ENCODE measurements at regions not wholly inside any gene's neighbourhood (a gene's known extent, or its start where the extent isn't known, plus 50 kb on each side); places are given as distances from the start of the nearest gene placed in this dataset.

- H4K20me1 ChIP-seq (replicated peaks; ENCODE audit: insufficient read depth), result no peaks in the 10 kb centered on the region; the same call in 1 of the 2 replicates
- H3K27me3 ChIP-seq (ENCODE audit: insufficient read depth), result no peaks in the 10 kb centered on the region
- ATAC-seq (no peak), DNase-seq (ENCODE audit: low spot score) (no peak)
- no peak overlapping the region for H3K27ac ChIP-seq (ENCODE audit: low read depth)
- Mint-ChIP-seq H3K27ac (no peak overlapping the region), H3K27me3 (ENCODE audit: insufficient read depth, low read depth, poor library complexity) (peaks cover 5% of the 10 kb centered on the region), H3K4me1 (no peaks in the 10 kb centered on the region), H3K9me3 (peaks cover 2% of the 10 kb centered on the region; the same call in 1 of the 3 replicates), H3K4me3 (no peak overlapping the region), H3K36me3 (ENCODE audit: low read depth) (no peaks in the 10 kb centered on the region; the same call in 2 of the 3 replicates)
- H2AFZ ChIP-seq, result no peak overlapping the region
- no peak overlapping the region for H3K4me3 ChIP-seq
- H3F3A ChIP-seq (replicated peaks; ENCODE audit: low read depth), result no peaks in the 10 kb centered on the region
- H3K4me1 ChIP-seq (ENCODE audit: insufficient read depth), result no peaks in the 10 kb centered on the region
- no peaks in the 10 kb centered on the region for H3K36me3 ChIP-seq (ENCODE audit: insufficient read depth)
- TF ChIP-seq REST (IDR thresholded peaks at IDR 0.05; ENCODE audit: unreplicated experiment) (no peak), CREB1 (CRISPR knock-in tag; IDR thresholded peaks at IDR 0.05; ENCODE audit: low read depth) (no peak), EZH2phosphoT487 (IDR thresholded peaks at IDR 0.05; ENCODE audit: unreplicated experiment) (no peak), POLR2AphosphoS5 (IDR thresholded peaks at IDR 0.05; ENCODE audit: low read depth) (no peak), ZNF114 (CRISPR knock-in tag; IDR thresholded peaks at IDR 0.05) (no peak), STAT1 (IDR thresholded peaks at IDR 0.05; ENCODE audit: unreplicated experiment) (no peak), ZNF331 (CRISPR knock-in tag; IDR thresholded peaks at IDR 0.05; ENCODE audit: low read depth) (no peak), EZH2 (IDR thresholded peaks at IDR 0.05; ENCODE audit: low read depth, unreplicated experiment) (no peak), NANOG (IDR thresholded peaks at IDR 0.05; ENCODE audit: borderline replicate concordance) (no peak)
- TF ChIP-seq, protein P1, sequence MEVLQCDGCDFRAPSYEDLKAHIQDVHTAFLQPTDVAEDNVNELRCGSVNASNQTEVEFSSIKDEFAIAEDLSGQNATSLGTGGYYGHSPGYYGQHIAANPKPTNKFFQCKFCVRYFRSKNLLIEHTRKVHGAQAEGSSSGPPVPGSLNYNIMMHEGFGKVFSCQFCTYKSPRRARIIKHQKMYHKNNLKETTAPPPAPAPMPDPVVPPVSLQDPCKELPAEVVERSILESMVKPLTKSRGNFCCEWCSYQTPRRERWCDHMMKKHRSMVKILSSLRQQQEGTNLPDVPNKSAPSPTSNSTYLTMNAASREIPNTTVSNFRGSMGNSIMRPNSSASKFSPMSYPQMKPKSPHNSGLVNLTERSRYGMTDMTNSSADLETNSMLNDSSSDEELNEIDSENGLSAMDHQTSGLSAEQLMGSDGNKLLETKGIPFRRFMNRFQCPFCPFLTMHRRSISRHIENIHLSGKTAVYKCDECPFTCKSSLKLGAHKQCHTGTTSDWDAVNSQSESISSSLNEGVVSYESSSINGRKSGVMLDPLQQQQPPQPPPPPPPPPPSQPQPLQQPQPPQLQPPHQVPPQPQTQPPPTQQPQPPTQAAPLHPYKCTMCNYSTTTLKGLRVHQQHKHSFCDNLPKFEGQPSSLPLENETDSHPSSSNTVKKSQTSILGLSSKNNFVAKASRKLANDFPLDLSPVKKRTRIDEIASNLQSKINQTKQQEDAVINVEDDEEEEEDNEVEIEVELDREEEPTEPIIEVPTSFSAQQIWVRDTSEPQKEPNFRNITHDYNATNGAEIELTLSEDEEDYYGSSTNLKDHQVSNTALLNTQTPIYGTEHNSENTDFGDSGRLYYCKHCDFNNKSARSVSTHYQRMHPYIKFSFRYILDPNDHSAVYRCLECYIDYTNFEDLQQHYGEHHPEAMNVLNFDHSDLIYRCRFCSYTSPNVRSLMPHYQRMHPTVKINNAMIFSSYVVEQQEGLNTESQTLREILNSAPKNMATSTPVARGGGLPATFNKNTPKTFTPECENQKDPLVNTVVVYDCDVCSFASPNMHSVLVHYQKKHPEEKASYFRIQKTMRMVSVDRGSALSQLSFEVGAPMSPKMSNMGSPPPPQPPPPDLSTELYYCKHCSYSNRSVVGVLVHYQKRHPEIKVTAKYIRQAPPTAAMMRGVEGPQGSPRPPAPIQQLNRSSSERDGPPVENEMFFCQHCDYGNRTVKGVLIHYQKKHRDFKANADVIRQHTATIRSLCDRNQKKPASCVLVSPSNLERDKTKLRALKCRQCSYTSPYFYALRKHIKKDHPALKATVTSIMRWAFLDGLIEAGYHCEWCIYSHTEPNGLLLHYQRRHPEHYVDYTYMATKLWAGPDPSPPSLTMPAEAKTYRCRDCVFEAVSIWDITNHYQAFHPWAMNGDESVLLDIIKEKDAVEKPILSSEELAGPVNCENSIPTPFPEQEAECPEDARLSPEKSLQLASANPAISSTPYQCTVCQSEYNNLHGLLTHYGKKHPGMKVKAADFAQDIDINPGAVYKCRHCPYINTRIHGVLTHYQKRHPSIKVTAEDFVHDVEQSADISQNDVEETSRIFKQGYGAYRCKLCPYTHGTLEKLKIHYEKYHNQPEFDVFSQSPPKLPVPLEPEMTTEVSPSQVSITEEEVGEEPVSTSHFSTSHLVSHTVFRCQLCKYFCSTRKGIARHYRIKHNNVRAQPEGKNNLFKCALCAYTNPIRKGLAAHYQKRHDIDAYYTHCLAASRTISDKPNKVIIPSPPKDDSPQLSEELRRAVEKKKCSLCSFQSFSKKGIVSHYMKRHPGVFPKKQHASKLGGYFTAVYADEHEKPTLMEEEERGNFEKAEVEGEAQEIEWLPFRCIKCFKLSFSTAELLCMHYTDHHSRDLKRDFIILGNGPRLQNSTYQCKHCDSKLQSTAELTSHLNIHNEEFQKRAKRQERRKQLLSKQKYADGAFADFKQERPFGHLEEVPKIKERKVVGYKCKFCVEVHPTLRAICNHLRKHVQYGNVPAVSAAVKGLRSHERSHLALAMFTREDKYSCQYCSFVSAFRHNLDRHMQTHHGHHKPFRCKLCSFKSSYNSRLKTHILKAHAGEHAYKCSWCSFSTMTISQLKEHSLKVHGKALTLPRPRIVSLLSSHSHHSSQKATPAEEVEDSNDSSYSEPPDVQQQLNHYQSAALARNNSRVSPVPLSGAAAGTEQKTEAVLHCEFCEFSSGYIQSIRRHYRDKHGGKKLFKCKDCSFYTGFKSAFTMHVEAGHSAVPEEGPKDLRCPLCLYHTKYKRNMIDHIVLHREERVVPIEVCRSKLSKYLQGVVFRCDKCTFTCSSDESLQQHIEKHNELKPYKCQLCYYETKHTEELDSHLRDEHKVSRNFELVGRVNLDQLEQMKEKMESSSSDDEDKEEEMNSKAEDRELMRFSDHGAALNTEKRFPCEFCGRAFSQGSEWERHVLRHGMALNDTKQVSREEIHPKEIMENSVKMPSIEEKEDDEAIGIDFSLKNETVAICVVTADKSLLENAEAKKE (CRISPR knock-in tag; IDR thresholded peaks at IDR 0.05), result no peak
- TF ChIP-seq, protein P2, sequence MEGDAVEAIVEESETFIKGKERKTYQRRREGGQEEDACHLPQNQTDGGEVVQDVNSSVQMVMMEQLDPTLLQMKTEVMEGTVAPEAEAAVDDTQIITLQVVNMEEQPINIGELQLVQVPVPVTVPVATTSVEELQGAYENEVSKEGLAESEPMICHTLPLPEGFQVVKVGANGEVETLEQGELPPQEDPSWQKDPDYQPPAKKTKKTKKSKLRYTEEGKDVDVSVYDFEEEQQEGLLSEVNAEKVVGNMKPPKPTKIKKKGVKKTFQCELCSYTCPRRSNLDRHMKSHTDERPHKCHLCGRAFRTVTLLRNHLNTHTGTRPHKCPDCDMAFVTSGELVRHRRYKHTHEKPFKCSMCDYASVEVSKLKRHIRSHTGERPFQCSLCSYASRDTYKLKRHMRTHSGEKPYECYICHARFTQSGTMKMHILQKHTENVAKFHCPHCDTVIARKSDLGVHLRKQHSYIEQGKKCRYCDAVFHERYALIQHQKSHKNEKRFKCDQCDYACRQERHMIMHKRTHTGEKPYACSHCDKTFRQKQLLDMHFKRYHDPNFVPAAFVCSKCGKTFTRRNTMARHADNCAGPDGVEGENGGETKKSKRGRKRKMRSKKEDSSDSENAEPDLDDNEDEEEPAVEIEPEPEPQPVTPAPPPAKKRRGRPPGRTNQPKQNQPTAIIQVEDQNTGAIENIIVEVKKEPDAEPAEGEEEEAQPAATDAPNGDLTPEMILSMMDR (conservative IDR thresholded peaks at IDR 0.05; ENCODE audit: low read depth in 2 of 2), result no peak
- H3K79me2 ChIP-seq (replicated peaks; ENCODE audit: insufficient read depth), result no peaks in the 10 kb centered on the region
- H3K9me2 ChIP-seq (ENCODE audit: insufficient read depth), result no peaks in the 10 kb centered on the region; the same call in 1 of the 2 replicates
- no peak overlapping the region for H3K4me2 ChIP-seq
Observed at GRCh38 chr15:66905185-66905584, 160.2 kb upstream of the SMAD3 start.

All from GM23338 (cell line).